Retina (tissue), 1 donor: ENCODE measurements at regions not wholly inside any gene's neighbourhood (a gene's known extent, or its start where the extent isn't known, plus 50 kb on each side); places are given as distances from the start of the nearest gene placed in this dataset.
"Not testable (repeated sequence)": the region's sequence is repeated elsewhere in the genome, so short reads cannot be mapped to it uniquely, and the experiment has no call there.

ENCODE experiments used
- DNase-seq: peaks from one replicate; pipeline ENCODE4 v3.0.0-alpha.2; 2016

- DNase-seq = no peak
Observed at GRCh38 chr13:111413407-111414187, 93.2 kb downstream of the TEX29 start.

GRCh38 chr13:111414341-111414740 lies 93.9 kb downstream of the TEX29 start:
- no peak for DNase-seq

- no peak for DNase-seq
Observed at GRCh38 chr13:111415246-111415645, 94.8 kb downstream of the TEX29 start.

GRCh38 chr13:111415765-111416164 lies 95.3 kb downstream of the TEX29 start:
- no peak for DNase-seq

- DNase-seq = no peak
Observed at GRCh38 chr13:111418101-111418500, 97.7 kb downstream of the TEX29 start.

GRCh38 chr13:111420113-111420876 lies 99.9 kb downstream of the TEX29 start:
- DNase-seq = no peak

GRCh38 chr13:111421216-111421615 lies 100.8 kb downstream of the TEX29 start:
- no peak for DNase-seq

GRCh38 chr13:111422348-111422747 lies 101.9 kb downstream of the TEX29 start:
- DNase-seq = no peak

GRCh38 chr13:111423168-111423785 lies 102.8 kb downstream of the TEX29 start:
- no peak for DNase-seq

GRCh38 chr13:111424134-111424533 lies 103.7 kb downstream of the TEX29 start:
- DNase-seq = no peak

- no peak for DNase-seq
Observed at GRCh38 chr13:111425326-111425725, 104.9 kb downstream of the TEX29 start.

GRCh38 chr13:111429064-111429558 lies 108.7 kb downstream of the TEX29 start:
- DNase-seq = peak; percentile 46

- DNase-seq = no peak
Observed at GRCh38 chr13:111431206-111431605, 110.8 kb downstream of the TEX29 start.

GRCh38 chr13:111434578-111435159 lies 114.2 kb downstream of the TEX29 start:
- no peak for DNase-seq

- no peak for DNase-seq
Observed at GRCh38 chr13:111436446-111436845, 116.0 kb downstream of the TEX29 start.

GRCh38 chr13:111437417-111437816 lies 117.0 kb downstream of the TEX29 start:
- DNase-seq = no peak

GRCh38 chr13:111437856-111438547 lies 117.6 kb downstream of the TEX29 start:
- no peak for DNase-seq

- not testable (repeated sequence) for DNase-seq
Observed at GRCh38 chr13:111440492-111440891, 120.0 kb downstream of the TEX29 start.

- no peak for DNase-seq
Observed at GRCh38 chr13:111443981-111444380, 123.5 kb downstream of the TEX29 start.

GRCh38 chr13:111448504-111448903 lies 128.1 kb downstream of the TEX29 start:
- no peak for DNase-seq

GRCh38 chr13:111449041-111449440 lies 128.6 kb downstream of the TEX29 start:
- DNase-seq = no peak

GRCh38 chr13:111451402-111451801 lies 131.0 kb downstream of the TEX29 start:
- DNase-seq = no peak
